HFF-Myc (cell line): ENCODE measurements at regions not wholly inside any gene's neighbourhood (a gene's known extent, or its start where the extent isn't known, plus 50 kb on each side); places are given as distances from the start of the nearest gene placed in this dataset.

Experiments used
- DNase-seq: peaks from one replicate; pipeline ENCODE4 v3.0.0-alpha.2; 2011; ENCODE audit warnings: low read depth; ENCODE audit errors: extremely low read depth
- H3K4me3 ChIP-seq: replicated peaks from 2 replicates; pipeline ENCODE4 v1.5.1; 2011; ENCODE audit warnings: low read depth, mild to moderate bottlenecking, control low read depth, low read length
- TF ChIP-seq, protein P1 (sequence below): IDR thresholded peaks from 2 replicates; pipeline ENCODE4 v1.5.1; 2012; ENCODE audit warnings: mild to moderate bottlenecking, low read depth, low read length, control low read depth; ENCODE audit errors: missing control alignments

DNA sequence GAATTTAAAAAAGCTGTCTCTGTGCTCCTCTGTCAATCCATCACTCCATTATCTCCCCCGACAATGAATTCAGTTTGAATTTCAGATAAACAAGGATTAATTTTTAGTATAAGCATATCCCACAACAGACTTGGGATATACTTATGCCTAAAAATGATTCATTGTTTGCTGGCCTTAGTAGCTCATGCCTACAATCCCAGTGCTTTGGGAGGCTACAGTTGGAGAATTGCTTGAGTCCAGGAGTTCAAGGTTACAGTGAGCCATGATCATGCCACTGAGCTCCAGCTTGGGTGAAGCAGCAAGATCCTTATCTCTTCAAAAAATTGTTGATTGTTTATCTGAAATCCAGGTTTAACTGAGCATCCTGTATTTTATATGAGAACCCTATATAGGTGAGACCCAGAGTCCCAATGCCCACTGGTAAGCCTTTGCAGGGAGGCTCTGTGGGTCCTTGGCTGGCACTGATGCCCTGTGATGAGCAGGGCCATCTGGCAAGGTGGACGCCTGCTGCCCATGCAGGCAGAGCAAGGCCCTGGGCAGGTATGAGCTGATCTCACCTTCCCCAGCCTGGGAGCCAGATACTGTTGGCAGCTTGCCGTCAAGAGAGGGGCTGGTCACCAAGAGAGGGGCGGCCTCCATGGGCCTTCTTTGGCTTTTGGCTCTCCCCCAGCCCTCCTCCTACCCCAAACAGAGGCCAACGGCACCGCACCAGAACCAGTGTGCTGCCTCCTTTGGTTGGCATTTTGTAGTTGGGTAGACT, 158.7 kb downstream of the SEC14L1 start:
- TF ChIP-seq, protein P1, sequence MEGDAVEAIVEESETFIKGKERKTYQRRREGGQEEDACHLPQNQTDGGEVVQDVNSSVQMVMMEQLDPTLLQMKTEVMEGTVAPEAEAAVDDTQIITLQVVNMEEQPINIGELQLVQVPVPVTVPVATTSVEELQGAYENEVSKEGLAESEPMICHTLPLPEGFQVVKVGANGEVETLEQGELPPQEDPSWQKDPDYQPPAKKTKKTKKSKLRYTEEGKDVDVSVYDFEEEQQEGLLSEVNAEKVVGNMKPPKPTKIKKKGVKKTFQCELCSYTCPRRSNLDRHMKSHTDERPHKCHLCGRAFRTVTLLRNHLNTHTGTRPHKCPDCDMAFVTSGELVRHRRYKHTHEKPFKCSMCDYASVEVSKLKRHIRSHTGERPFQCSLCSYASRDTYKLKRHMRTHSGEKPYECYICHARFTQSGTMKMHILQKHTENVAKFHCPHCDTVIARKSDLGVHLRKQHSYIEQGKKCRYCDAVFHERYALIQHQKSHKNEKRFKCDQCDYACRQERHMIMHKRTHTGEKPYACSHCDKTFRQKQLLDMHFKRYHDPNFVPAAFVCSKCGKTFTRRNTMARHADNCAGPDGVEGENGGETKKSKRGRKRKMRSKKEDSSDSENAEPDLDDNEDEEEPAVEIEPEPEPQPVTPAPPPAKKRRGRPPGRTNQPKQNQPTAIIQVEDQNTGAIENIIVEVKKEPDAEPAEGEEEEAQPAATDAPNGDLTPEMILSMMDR: no peak
- H3K4me3 ChIP-seq: no peak overlapping the region
- DNase-seq: no peak

DNA sequence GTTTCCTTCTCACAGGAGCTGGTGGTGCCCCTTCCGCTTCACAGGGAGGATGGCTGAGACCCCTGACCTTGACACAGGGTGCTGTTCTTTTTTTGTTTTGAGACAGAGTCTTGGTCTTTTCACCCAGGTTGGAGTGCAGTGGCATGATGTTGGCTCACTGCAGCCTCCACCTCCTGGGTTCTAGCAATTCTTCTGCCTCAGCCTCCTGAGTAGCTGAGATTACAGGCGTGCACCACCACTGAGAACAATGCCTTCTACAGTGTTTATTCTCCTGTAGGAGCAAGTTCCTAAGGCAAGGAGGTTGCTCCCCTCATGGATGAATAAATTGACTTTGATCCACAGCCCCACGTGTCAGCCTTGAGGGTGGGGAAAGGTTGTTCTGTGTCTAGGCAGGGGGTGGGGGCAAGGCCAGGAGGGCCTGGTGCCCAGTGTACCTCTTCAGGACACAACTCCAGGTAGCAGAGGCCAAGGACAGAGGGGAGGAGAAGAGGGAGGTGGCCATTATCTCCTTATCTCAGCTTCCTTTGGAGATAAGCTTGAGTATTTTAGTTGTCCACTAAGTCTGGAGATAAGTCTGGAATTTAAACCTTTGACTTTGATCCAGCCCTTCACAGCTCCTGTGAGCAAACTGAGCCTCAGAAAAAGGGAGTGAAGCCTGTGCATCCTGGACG, 159.4 kb downstream of the SEC14L1 start:
- no peak overlapping the region for H3K4me3 ChIP-seq
- no peak for DNase-seq
- TF ChIP-seq, protein P1: no peak

DNA sequence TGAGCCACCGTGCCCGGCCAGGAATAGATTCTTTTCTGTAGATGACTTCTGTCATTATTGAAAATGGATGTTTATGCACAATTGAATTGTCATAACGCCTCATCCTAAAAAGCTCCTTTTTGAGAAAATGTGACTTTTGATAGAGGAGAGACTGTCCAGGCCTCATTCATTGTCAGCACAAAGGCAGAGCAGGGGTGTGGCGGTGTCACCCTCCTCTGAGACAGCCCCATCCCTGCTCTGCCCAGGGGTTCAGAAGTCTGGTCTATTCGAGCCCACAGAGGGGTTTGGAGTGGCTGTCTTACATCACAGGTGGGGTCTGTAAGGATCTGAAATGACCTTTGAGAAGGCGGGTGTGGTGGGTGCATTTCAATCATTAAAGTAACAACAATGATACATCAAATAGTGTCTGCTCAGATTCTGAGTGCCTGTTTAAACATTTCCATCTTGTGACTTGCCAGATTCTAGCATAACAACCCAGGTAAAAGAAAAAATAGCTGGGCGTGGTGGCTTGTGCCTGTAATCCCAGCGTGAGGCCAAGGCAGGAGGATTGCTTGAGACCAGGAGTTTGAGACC, 161.0 kb downstream of the SEC14L1 start:
- TF ChIP-seq, protein P1: no peak
- no peak overlapping the region for H3K4me3 ChIP-seq
- DNase-seq: no peak

DNA sequence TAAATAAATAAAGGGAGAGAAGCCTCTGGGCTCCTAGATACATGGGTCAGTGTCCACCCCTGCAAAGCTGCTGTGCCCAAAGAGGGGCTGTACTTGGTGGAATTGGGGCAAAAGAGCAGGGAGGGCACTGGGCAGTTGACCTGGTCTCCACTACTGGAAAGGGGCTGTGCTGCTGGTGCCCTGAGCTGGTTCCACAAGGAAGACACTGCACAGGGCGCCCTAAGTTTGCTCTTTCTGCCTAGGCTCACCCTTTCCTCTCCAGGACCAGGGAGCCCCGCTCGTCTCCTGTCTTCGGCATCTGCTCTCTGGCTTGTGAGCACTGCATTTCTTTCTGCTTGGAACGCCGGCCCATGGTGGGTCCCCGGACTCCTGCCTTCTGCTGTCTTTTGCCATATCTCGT, 161.9 kb downstream of the SEC14L1 start:
- TF ChIP-seq, protein P1: no peak
- no peak for DNase-seq
- H3K4me3 ChIP-seq: no peak overlapping the region

DNA sequence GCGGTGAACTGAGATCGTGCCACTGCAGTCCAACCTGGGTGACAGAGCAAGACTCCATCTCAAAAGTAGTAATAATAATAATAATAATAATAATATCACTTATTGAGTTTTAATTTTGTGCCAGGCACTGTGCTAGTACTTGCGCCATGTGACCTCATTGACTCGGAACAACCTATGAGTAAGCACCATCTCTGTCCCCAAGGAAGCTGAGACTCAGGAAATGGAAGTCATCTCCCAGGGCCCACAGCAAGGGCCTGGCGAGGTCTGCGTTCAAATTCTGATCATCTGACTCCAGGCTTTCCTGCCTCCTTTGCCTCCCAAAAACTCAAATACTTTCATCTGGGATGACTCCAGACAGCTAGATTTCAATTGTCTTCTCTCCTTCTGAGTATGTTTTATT, 162.9 kb downstream of the SEC14L1 start:
- no peak for DNase-seq
- H3K4me3 ChIP-seq: no peak overlapping the region
- TF ChIP-seq, protein P1: no peak

DNA sequence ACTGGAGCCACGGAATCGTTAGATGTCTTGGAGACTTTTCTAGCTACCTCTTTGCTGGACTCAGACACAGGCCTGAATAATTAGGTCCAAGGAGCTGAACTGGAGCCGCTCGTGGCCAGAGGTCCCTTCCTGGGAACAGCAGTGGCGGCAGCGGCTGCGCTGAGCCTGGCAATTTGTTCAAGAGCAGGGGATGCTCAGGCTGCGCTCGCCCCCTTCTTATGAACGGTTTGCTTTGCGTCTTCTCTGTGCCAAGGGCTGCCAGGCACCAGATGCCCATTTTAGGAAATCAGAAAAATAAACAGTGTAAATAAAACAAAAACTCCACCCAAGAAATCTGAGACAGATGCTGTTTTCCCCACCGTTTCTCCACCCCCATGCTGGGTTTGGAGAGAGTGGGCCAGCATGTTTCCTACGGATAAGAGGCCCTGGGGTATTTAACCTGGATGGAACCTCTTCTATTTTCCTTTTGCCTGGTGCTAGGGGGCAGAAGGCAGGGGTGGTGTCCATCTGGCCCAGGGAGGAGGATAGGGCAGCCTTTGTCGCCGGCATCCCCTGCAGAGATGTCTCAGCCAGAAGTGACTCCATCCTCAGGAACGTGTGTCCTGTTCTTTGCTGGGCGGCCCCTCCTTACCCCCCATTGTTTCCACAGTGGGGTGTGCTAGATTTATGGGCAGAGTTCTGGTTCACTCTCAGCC, 163.4 kb downstream of the SEC14L1 start:
- no peak overlapping the region for H3K4me3 ChIP-seq
- TF ChIP-seq, protein P1: no peak
- no peak for DNase-seq
